GM13976 (cell line): ENCODE measurements at regions not wholly inside any gene's neighbourhood (a gene's known extent, or its start where the extent isn't known, plus 50 kb on each side); places are given as distances from the start of the nearest gene placed in this dataset.
A peak's percentile ranks its signal among the peaks of the same experiment; 100 is the strongest.

Experiments used
- DNase-seq: peaks from one replicate; pipeline ENCODE4 v3.0.0; 2012; ENCODE audit warnings: low spot score
- CTCF ChIP-seq: IDR thresholded peaks from 2 replicates; pipeline ENCODE4 v1.5.1; 2012; ENCODE audit warnings: borderline replicate concordance, mild to moderate bottlenecking; ENCODE audit not compliant: insufficient read depth; ENCODE audit errors: extremely low read depth, missing control alignments, control extremely low read depth
- in situ Hi-C: fragments of 300-500 bp; cut with MboI; formaldehyde crosslinking; loops from one replicate; pipeline ENCODE4 v1.12.0; 2022; ENCODE audit warnings: low sequenced_read_pairs, mixed read lengths, inconsistent platforms; ENCODE audit not compliant: unreplicated experiment

- no peak for DNase-seq
- no peak for TF ChIP-seq CTCF
- in situ Hi-C loops = no loop called here
Measured at GRCh38 chr6:119590066-119590465, 240.5 kb upstream of the MAN1A1 start.

- in situ Hi-C loops = no loop called here
- TF ChIP-seq CTCF = no peak
- no peak for DNase-seq
Measured at GRCh38 chr6:119587537-119587936, 238.0 kb upstream of the MAN1A1 start.

- in situ Hi-C loops = no loop called here
- peak; percentile 13 for DNase-seq
- no peak for TF ChIP-seq CTCF
Measured at GRCh38 chr6:119586250-119586882, 236.8 kb upstream of the MAN1A1 start.

GRCh38 chr6:119584088-119584487, 234.5 kb upstream of the MAN1A1 start:
- TF ChIP-seq CTCF = no peak
- in situ Hi-C loops = no loop called here
- DNase-seq = no peak

GRCh38 chr6:119581220-119581619, 231.7 kb upstream of the MAN1A1 start:
- no peak for DNase-seq
- TF ChIP-seq CTCF = no peak
- in situ Hi-C loops = no loop called here

- no peak for DNase-seq
- in situ Hi-C loops = no loop called here
- TF ChIP-seq CTCF = no peak
Measured at GRCh38 chr6:119575721-119576120, 226.2 kb upstream of the MAN1A1 start.
